Inferior parietal cortex (tissue), 1 donor: ENCODE measurements at regions not wholly inside any gene's neighbourhood (a gene's known extent, or its start where the extent isn't known, plus 50 kb on each side); places are given as distances from the start of the nearest gene placed in this dataset.

Experiments
- DNase-seq: peaks from one replicate; pipeline ENCODE4 v3.0.0-alpha.2; 2016; ENCODE audit errors: extremely low spot score

DNA sequence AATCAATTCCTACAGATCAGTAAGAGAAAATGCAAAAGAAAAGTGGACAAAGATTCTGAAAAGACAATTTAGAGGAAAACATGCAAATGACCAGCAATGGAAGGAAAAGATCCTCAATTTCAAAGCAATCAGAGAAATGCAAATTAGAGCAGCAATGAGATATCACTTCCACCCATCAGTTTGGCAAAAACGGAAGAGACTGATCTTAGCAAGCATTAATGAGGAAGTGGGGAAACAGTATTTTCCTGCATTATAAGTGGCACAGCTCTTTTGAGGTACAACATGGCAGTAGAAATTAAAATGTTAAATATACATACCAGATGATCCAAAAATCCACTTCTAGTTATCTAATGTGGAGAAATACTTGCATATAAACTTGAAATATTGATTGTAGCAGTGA lies 69.1 kb upstream of the SLC7A1 start:
- DNase-seq, result no peak

DNA sequence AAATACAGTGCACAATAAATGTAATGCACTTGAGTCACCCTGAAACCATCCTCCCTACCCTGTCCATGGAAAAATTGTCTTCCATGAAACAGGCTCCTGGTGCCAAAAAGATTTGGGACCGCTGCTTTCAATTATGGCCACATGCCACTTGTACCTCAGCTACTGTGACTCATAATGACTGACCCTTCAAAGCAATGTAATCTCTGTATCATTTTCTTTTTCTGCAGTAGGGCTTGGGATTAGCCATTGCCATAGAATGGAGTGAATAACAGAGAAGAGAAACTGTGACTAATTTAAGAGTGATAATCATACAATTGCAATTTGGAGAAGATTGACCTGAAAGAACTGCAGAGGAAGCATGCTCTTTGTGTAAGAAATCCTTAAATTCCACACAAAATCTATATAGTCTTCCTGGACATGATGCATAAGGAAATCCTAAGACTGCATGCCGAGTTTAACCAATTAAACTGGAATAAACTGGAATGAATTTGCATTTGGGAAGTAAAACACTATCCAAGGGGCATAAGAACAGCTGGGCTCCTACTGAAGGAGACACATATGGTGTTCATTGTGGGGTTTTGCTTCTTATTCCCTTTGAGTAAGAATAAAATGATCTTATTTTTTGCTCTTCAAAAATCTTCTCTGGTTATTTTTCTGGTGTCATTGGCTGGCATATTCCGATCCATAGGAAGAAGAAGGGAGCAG lies 59.5 kb upstream of the SLC7A1 start:
- DNase-seq, result no peak

DNA sequence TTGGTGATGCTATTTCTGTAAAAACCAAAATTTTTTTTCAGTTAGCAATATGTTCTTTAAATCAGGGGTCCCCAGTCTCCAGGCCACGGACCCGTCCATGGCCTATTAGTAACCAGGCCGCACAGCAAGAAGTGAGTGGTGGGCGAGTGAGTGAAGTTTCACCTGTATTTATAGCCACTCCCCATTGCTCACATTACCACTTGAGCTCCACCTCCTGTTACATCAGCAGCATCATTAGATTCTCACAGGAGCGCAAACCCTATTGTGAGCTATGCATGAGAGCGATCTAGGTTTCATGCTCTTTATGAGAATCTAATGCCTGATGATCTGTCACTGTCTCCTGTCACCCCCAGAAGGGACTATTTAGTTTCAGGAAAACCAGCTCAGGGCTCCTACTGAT lies 58.9 kb upstream of the SLC7A1 start:
- DNase-seq, result no peak

DNA sequence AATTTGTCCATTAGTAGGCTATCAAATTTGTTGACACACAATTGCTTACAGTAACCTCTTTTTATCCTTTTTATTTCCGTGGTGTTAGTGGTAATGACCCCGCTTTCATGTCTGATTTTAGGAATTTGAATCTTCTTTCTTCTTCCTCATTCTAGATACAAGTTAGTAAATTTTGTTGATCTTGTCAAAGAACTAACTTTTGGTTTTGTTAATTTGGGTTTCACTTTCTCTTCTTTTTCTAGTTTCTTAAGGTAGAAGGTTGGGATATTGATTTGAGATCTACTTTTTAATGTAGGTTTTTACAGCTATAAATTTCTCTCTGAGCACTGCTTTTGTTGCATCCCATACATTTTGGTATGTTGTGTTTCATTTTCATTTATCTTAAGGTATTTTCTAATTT lies 53.3 kb upstream of the SLC7A1 start:
- no peak for DNase-seq
